Liver (tissue), 8 donors: ENCODE measurements at regions not wholly inside any gene's neighbourhood (a gene's known extent, or its start where the extent isn't known, plus 50 kb on each side); places are given as distances from the start of the nearest gene placed in this dataset.

Source experiments
- DNase-seq: peaks from one replicate; pipeline ENCODE4 v3.0.0-alpha.2; 2017; ENCODE audit warnings: low spot score
- H3K27ac ChIP-seq, 2 donors: one replicate each; pipeline ENCODE4 v1.7.0; 2013; ENCODE audit warnings: inconsistent platforms in 2 of 2, low read length in 2 of 2, control low read depth in 1 of 2, low read depth in 1 of 2, mild to moderate bottlenecking in 1 of 2
- H3K27me3 ChIP-seq, 4 donors: one replicate each; pipeline versions ENCODE4 v1.6.1 to v1.7.0; 2013; ENCODE audit warnings: low read length in 3 of 4, inconsistent platforms in 1 of 4, mild to moderate bottlenecking in 1 of 4, moderate library complexity in 1 of 4; ENCODE audit not compliant: control insufficient read depth in 4 of 4, insufficient read depth in 4 of 4
- H3K36me3 ChIP-seq, 4 donors: one replicate each; pipeline versions ENCODE4 v1.6.1 to v1.7.0; 2013; ENCODE audit warnings: low read length in 3 of 4, mild to moderate bottlenecking in 3 of 4, low read depth in 1 of 4, moderate library complexity in 1 of 4; ENCODE audit not compliant: control insufficient read depth in 4 of 4, insufficient read depth in 3 of 4
- H3K4me1 ChIP-seq, 4 donors: one replicate each; pipeline versions ENCODE4 v1.6.1 to v1.7.0; 2013; ENCODE audit warnings: low read length in 3 of 4, mild to moderate bottlenecking in 3 of 4, moderate library complexity in 1 of 4; ENCODE audit not compliant: control insufficient read depth in 4 of 4, insufficient read depth in 4 of 4
- H3K4me3 ChIP-seq, 3 donors: one replicate each; pipeline versions ENCODE4 v1.6.1 to v1.7.0; 2013; ENCODE audit warnings: low read length in 3 of 3, control low read depth in 1 of 3, low read depth in 1 of 3, mild to moderate bottlenecking in 1 of 3
- H3K9ac ChIP-seq, 2 donors: one replicate each; pipeline ENCODE4 v1.7.0; 2013; ENCODE audit warnings: low read length in 2 of 2, mild to moderate bottlenecking in 2 of 2, moderate library complexity in 2 of 2, control low read depth in 1 of 2, low read depth in 1 of 2
- H3K9me3 ChIP-seq, 4 donors: one replicate each; pipeline versions ENCODE4 v1.6.1 to v1.7.0; 2013; ENCODE audit warnings: low read length in 3 of 4; ENCODE audit not compliant: control insufficient read depth in 4 of 4
- EGR1 ChIP-seq, 2 donors: IDR thresholded peaks; 2 replicates each; pipeline ENCODE4 v1.6.1; 2016 to 2018; ENCODE audit warnings: antibody characterized with exemption in 2 of 2, low read depth in 2 of 2
- FOXA1 ChIP-seq: IDR thresholded peaks from 2 replicates; pipeline ENCODE4 v1.6.1; 2016; ENCODE audit warnings: antibody characterized with exemption
- FOXA2 ChIP-seq: IDR thresholded peaks from 2 replicates; pipeline ENCODE4 v1.6.1; 2016; ENCODE audit warnings: antibody characterized with exemption
- GABPA ChIP-seq, 2 donors: IDR thresholded peaks in 1 of 2; conservative IDR thresholded peaks in 1 of 2; 2 replicates each; pipeline ENCODE4 v1.6.1; 2016; ENCODE audit warnings: antibody characterized with exemption in 2 of 2, mild to moderate bottlenecking in 1 of 2, moderate library complexity in 1 of 2
- HNF4A ChIP-seq, 2 donors: conservative IDR thresholded peaks; 2 replicates each; pipeline ENCODE4 v1.6.1; 2016; ENCODE audit warnings: antibody characterized with exemption in 2 of 2, mild to moderate bottlenecking in 2 of 2
- HNF4G ChIP-seq: IDR thresholded peaks from 2 replicates; pipeline ENCODE4 v1.6.1; 2016; ENCODE audit warnings: antibody characterized with exemption
- JUND ChIP-seq, 2 donors: IDR thresholded peaks; 2 replicates each; pipeline ENCODE4 v1.6.1; 2016; ENCODE audit warnings: antibody characterized with exemption in 2 of 2
- NR2F2 ChIP-seq: IDR thresholded peaks from 2 replicates; pipeline ENCODE4 v1.6.1; 2016; ENCODE audit warnings: antibody characterized with exemption
- RAD21 ChIP-seq, 2 donors: IDR thresholded peaks; 2 replicates each; pipeline ENCODE4 v1.6.1; 2016; ENCODE audit warnings: antibody characterized with exemption in 2 of 2, mild to moderate bottlenecking in 2 of 2
- RXRA ChIP-seq, 2 donors: IDR thresholded peaks; 2 replicates each; pipeline ENCODE4 v1.6.1; 2017 to 2018; ENCODE audit warnings: antibody characterized with exemption in 2 of 2, mild to moderate bottlenecking in 1 of 2
- SP1 ChIP-seq: IDR thresholded peaks from 2 replicates; pipeline ENCODE4 v1.6.1; 2018; ENCODE audit warnings: antibody characterized with exemption, mild to moderate bottlenecking
- YY1 ChIP-seq: IDR thresholded peaks from 2 replicates; pipeline ENCODE4 v1.6.1; 2016; ENCODE audit warnings: antibody characterized with exemption, mild to moderate bottlenecking
- WGBS: extraction: QIAGEN DNeasy Blood & Tissue Kit; methylation state at CpG from one replicate; pipeline ENCODE4 v1.1.7; 2013; 5-methylcytosine and 5-hydroxymethylcytosine counted together
- TF ChIP-seq, protein P1 (sequence below): IDR thresholded peaks from 2 replicates; pipeline ENCODE4 v1.6.1; 2016; ENCODE audit warnings: antibody characterized with exemption
- TF ChIP-seq, protein P2 (sequence below): IDR thresholded peaks from 2 replicates; pipeline ENCODE4 v1.6.1; 2016; ENCODE audit warnings: antibody characterized with exemption
- TF ChIP-seq, protein P3 (sequence below): fragments of 150-350 bp; IDR thresholded peaks from 2 replicates; pipeline ENCODE4 v1.5.1; 2017; ENCODE audit warnings: improper control_type of control experiment, low read depth, low read length; ENCODE audit not compliant: missing input control
- TF ChIP-seq, protein P4 (sequence below): IDR thresholded peaks from 2 replicates; pipeline ENCODE4 v1.6.1; 2016; ENCODE audit warnings: antibody characterized with exemption, mild to moderate bottlenecking
- TF ChIP-seq, protein P5 (sequence below): IDR thresholded peaks from 2 replicates; pipeline ENCODE4 v1.6.1; 2016; ENCODE audit warnings: antibody characterized with exemption
- donor health status: healthy.
- donor health status: healthy.
- donor health status: healthy.
- donor health status: healthy.
- donor health status: healthy.

DNA sequence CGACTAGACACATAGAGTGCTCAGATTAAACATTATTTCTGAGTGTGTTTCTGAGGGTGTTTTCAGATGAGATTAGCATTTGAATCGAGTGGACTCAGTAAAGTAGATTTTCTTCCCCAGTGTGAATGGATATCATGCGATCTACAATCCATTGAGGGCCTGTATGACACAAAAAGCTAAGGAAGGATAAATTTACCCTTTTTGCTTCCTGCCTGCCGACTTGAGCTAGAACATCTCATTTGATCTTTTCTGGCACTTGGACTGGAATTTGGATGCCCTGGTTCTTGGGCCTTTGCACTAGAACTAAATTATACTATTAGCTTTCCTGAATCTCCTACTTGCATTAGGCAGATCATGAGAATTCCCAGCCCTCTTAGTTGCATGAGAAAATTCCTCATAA lies 675.8 kb downstream of the DOK5 start (continued):
- TF ChIP-seq, protein P1, sequence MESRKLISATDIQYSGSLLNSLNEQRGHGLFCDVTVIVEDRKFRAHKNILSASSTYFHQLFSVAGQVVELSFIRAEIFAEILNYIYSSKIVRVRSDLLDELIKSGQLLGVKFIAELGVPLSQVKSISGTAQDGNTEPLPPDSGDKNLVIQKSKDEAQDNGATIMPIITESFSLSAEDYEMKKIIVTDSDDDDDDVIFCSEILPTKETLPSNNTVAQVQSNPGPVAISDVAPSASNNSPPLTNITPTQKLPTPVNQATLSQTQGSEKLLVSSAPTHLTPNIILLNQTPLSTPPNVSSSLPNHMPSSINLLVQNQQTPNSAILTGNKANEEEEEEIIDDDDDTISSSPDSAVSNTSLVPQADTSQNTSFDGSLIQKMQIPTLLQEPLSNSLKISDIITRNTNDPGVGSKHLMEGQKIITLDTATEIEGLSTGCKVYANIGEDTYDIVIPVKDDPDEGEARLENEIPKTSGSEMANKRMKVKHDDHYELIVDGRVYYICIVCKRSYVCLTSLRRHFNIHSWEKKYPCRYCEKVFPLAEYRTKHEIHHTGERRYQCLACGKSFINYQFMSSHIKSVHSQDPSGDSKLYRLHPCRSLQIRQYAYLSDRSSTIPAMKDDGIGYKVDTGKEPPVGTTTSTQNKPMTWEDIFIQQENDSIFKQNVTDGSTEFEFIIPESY = no peak

DNA sequence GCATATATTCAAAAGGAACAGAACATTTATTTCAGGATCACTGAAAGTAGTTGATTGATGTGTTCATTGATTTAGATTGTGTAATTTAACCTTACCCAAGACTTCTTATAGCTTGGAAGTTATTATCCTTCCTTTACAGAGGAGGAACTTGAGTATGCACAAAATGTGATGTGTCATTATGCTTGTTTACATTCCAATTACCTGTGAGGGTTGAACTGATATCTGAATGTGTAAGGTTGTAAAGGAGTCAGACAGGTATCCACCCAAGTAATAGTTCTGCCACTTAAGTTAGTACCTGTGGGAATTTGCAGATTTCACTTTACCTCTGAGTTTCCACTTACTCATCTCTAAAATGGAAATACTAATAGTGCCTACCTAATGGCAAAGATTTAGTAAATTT lies 668.2 kb downstream of the DOK5 start:
- no peak for DNase-seq
- H3K9ac ChIP-seq = no peak overlapping the region
- H3K36me3 ChIP-seq = no peaks in the 10 kb centered on the region
- H3K27me3 ChIP-seq = peaks cover 0 to 4% (median 0%) of the 10 kb centered on the region in 4 donors
- H3K27ac ChIP-seq = no peak overlapping the region
- H3K4me3 ChIP-seq = no peak overlapping the region
- TF ChIP-seq YY1 (no peak), EGR1 (IDR thresholded peaks at IDR 0.05; ENCODE audit: low read depth in 2 of 2) (no peak), SP1 (no peak), FOXA1 (no peak), RAD21 (IDR thresholded peaks at IDR 0.05) (no peak), RXRA (IDR thresholded peaks at IDR 0.05) (no peak), FOXA2 (no peak), HNF4A (conservative IDR thresholded peaks at IDR 0.05) (no peak), GABPA (IDR thresholded peaks at IDR 0.05 in 1 of 2, conservative IDR thresholded peaks at IDR 0.05 in 1 of 2) (no peak), NR2F2 (no peak)
- TF ChIP-seq, protein P2, sequence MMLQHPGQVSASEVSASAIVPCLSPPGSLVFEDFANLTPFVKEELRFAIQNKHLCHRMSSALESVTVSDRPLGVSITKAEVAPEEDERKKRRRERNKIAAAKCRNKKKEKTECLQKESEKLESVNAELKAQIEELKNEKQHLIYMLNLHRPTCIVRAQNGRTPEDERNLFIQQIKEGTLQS = no peak
- TF ChIP-seq, protein P3, sequence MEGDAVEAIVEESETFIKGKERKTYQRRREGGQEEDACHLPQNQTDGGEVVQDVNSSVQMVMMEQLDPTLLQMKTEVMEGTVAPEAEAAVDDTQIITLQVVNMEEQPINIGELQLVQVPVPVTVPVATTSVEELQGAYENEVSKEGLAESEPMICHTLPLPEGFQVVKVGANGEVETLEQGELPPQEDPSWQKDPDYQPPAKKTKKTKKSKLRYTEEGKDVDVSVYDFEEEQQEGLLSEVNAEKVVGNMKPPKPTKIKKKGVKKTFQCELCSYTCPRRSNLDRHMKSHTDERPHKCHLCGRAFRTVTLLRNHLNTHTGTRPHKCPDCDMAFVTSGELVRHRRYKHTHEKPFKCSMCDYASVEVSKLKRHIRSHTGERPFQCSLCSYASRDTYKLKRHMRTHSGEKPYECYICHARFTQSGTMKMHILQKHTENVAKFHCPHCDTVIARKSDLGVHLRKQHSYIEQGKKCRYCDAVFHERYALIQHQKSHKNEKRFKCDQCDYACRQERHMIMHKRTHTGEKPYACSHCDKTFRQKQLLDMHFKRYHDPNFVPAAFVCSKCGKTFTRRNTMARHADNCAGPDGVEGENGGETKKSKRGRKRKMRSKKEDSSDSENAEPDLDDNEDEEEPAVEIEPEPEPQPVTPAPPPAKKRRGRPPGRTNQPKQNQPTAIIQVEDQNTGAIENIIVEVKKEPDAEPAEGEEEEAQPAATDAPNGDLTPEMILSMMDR = no peak
- H3K4me1 ChIP-seq = no peaks in the 10 kb centered on the region
- no peaks in the 10 kb centered on the region for H3K9me3 ChIP-seq

DNA sequence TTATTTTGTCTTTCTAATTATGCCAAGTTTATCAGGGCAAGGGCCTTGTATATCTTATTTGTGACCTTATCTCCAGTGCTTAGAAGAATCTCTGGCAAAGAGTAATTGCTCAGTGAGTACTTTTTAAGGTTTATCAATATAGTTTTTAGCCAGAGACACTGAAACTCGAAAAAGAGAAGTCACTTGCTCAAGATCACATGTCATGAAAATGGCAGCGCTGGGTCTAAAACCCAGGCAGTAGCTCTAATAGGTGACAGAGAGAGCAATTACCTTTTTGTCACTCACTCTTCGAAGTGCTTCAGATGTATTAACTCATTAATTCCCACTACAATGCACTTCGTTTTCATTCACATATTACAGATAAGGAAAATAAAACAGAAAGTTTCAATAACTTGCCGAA lies 667.5 kb downstream of the DOK5 start:
- no peak for DNase-seq
- Histone ChIP-seq H3K4me1 (no peaks in the 10 kb centered on the region), H3K9ac (no peak overlapping the region), H3K36me3 (no peaks in the 10 kb centered on the region), H3K27ac (no peak overlapping the region), H3K9me3 (no peaks in the 10 kb centered on the region), H3K27me3 (peaks cover 0 to 4% (median 0%) of the 10 kb centered on the region in 4 donors), H3K4me3 (no peak overlapping the region)
- WGBS = 62% methylated on average over 5 of the region's 5 CpGs
- no peak for TF ChIP-seq YY1
- no peak for TF ChIP-seq FOXA1
- TF ChIP-seq HNF4A (conservative IDR thresholded peaks at IDR 0.05) = no peak
- TF ChIP-seq, protein P1 = no peak
- no peak for TF ChIP-seq JUND (IDR thresholded peaks at IDR 0.05)
- TF ChIP-seq FOXA2 = no peak
- TF ChIP-seq HNF4G = no peak
- TF ChIP-seq GABPA (IDR thresholded peaks at IDR 0.05 in 1 of 2, conservative IDR thresholded peaks at IDR 0.05 in 1 of 2) = no peak
- TF ChIP-seq RXRA (IDR thresholded peaks at IDR 0.05) = no peak
- TF ChIP-seq, protein P2 = no peak
- TF ChIP-seq, protein P4, sequence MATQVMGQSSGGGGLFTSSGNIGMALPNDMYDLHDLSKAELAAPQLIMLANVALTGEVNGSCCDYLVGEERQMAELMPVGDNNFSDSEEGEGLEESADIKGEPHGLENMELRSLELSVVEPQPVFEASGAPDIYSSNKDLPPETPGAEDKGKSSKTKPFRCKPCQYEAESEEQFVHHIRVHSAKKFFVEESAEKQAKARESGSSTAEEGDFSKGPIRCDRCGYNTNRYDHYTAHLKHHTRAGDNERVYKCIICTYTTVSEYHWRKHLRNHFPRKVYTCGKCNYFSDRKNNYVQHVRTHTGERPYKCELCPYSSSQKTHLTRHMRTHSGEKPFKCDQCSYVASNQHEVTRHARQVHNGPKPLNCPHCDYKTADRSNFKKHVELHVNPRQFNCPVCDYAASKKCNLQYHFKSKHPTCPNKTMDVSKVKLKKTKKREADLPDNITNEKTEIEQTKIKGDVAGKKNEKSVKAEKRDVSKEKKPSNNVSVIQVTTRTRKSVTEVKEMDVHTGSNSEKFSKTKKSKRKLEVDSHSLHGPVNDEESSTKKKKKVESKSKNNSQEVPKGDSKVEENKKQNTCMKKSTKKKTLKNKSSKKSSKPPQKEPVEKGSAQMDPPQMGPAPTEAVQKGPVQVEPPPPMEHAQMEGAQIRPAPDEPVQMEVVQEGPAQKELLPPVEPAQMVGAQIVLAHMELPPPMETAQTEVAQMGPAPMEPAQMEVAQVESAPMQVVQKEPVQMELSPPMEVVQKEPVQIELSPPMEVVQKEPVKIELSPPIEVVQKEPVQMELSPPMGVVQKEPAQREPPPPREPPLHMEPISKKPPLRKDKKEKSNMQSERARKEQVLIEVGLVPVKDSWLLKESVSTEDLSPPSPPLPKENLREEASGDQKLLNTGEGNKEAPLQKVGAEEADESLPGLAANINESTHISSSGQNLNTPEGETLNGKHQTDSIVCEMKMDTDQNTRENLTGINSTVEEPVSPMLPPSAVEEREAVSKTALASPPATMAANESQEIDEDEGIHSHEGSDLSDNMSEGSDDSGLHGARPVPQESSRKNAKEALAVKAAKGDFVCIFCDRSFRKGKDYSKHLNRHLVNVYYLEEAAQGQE = no peak
- TF ChIP-seq, protein P3 = no peak
- TF ChIP-seq SP1 = no peak
- TF ChIP-seq, protein P5, sequence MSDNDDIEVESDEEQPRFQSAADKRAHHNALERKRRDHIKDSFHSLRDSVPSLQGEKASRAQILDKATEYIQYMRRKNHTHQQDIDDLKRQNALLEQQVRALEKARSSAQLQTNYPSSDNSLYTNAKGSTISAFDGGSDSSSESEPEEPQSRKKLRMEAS = no peak
- TF ChIP-seq EGR1 (IDR thresholded peaks at IDR 0.05; ENCODE audit: low read depth in 2 of 2) = no peak
- TF ChIP-seq NR2F2 = no peak
